ENCODE measurements at regions not wholly inside any gene's neighbourhood (a gene's known extent, or its start where the extent isn't known, plus 50 kb on each side); places are given as distances from the start of the nearest gene placed in this dataset.
"Not testable (repeated sequence)": the region's sequence is repeated elsewhere in the genome, so short reads cannot be mapped to it uniquely, and the experiment has no call there.

DNA sequence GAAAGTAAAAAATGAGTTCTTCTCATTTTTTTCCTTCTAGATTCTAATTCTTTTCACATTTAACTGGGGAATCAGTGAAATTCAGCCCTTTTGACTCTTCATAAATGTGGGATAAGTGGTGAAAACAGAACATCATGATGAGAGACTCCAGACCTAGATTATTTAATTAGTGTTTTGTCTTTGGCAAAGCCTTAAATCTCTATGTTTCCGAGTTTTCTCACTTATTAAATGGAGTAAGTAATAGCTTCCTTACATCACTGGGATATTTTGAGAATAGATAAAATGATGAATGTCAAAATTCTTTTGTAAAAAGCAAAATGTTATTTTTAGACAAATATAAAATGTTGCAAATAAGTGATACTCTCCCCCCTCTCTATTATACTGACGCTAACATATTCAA, 468.6 kb upstream of the ARRDC3 start:
- no peak for DNase-seq (ENCODE audit: low read depth, low spot score)

DNA sequence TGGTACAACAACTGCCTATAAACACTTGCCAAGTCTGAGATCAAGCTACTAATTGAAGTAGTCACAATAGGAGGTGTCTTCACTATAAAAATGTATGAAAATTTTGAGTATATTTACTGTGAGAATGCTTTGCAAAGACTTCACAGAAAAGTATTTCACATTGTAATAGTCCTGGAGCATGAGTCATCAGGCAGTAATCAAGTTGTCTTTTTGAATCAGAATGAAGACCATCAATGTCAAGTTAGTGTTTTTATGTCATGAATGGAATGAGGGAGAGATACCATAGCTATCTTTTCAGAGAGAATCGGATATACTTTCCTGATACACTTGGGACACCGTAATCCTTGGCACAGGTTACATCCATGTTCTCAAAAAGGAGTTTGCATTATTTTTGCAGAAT, 466.9 kb upstream of the ARRDC3 start:
- DNase-seq (ENCODE audit: low read depth, low spot score): no peak

DNA sequence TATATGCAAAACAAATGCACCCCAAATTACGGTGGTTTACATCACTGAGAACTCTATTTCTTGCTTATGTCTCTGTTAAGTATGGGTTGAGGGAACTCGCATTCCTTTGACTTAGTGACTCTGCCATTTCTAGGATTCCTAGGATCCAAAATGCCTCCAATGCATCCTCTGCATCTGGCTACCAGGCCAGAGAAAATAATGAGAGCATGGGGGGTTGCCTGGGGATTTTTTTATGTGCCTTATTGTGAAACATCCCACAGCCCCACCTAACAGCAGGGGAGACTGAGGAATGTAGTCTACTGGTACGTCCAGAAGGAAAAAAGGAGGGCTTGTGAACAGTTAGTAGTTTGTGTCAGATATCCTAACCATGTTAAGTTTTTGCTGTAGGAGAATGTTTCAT, 466.0 kb upstream of the ARRDC3 start:
- DNase-seq (ENCODE audit: low read depth, low spot score): no peak

DNA sequence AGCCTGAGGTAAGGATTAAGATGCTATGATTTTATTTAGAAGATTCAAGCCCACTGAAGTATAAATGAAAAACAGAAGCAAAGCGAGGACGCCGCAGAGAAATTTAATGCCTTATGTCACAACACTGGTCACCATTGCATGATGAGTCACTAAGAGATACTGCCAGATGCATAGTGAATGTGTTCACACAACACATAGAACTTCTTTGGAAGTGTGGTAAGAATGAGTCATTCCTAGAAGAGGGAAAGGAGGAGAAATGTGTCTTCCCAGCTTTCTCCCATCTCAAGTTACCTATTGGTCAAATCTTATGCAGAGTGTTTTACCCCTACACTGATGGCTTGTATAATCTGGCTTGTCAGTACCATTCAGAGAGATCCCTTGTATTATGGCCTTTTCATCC, 465.3 kb upstream of the ARRDC3 start:
- peak; percentile 44 for DNase-seq (ENCODE audit: low read depth, low spot score)

DNA sequence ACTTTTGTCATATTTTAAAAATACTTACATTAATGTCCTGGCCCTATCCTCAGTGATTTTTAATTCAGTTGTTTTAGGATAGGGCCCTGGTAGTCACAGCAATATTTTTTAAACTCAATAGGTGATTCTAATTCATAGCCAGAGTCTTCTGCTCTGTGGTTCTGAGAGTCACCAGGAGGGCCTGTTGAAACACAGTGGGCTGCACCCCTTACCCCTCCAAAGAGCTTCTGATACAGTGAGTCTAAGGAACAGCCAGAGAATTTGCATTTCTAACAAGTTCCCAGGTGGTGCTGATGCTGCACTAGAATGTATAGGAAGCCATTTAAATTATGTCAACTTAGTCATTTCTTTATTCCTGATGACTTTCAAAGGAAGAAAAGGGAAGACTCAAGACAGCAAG, 458.3 kb upstream of the ARRDC3 start:
- no peak for DNase-seq (ENCODE audit: low read depth, low spot score)

DNA sequence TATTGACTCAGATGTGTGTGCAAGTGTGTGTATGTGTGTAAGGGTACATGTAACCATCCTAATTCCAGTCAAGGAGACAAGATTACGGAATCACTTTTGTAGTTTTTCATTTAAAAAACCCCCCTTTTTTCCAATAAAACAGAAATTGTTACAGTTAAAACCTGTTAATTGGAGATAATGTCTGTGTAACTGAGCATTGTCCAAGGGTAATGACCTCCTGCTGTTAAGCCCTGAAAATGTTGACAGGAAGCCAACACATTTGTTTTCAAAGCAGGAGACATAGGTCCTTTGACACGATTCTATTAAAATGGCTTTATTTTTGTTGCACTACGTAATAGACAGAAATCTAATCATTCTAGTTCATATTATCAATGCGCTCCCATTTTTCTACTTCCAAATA, 457.3 kb upstream of the ARRDC3 start:
- DNase-seq (ENCODE audit: low read depth, low spot score): no peak

DNA sequence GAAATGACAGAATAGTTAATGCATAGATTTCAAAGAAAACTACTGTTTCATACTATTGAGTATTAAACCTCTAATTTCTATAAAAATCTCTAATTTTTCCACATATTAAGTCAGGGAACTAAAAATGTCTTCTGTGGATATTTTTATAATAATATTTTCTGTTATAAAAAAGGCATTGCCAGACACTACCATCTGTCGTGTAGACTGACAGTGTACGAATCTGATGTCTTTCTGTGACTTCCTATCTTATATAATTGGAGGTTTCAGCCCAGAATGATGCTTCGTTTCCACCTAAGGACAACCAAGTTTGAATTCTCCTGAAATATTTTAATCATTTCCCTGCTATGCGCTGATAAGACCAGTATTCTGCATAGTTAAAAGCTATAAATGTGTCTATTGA, 456.6 kb upstream of the ARRDC3 start:
- DNase-seq (ENCODE audit: low read depth, low spot score): no peak

DNA sequence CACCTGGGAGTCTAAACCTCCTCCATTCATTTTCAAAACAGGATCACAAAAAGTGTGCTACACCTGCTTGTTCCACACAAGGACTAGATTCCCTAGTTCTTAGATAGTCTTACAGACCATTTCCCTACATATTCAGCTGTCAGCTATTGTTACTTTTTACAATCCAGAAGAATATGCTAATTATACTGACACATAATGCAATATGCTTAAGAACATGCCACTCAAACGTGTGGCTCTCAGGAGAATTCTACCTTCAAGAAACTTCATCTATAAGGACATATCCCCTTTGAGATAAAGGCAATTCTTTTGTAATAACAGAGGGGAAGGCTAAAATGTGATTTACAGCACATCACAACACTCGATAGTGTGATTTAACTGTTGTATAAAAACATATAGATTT, 456.1 kb upstream of the ARRDC3 start:
- DNase-seq (ENCODE audit: low read depth, low spot score): no peak

DNA sequence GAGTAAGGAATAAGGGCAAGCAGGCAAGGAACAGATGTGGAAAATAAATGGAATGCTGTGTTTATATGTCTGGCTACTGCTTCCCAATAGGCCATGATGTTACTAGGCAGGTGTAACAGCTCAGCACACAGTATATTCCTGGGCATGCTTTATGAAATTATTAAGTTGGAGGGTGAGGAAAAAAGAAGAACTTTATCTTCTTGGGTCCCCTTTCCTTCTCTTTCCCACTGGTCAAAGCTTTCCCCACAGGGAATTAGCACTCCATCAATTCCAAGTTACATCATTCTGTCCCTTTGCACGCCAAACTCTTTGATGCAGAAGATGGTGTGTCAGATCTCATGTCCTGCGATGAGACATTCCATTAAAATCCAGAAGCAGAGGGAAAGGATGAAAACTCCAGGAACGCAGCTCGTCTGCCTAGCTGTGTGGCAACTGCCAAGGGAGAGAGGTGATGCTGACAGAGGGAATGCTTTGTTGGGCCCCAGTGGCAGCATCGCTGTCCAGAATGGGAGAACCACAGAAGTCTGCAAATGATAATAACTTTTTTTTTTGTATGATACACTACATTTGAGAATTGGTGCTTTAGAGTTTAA, 447.3 kb upstream of the ARRDC3 start:
- no peak for DNase-seq (ENCODE audit: low read depth, low spot score)

DNA sequence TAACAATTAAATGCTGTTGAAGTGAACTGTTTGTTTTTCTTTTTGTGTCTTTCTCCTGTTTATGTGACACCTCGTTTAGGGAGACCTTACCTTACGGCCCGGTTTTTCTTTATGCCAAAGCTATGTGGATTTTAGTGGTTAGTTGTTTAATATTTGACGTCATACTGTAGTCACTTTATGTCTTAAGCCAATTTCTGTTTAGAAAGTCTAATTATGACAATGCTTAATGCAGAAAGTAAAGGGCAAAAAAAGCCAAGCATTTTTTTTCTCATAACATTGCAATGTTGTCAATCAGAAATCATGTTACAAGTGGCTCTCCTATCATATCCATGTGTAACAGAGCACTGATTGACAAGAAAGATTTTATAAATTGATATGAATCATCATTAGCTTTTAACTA, 442.5 kb upstream of the ARRDC3 start:
- DNase-seq (ENCODE audit: low read depth, low spot score): no peak

DNA sequence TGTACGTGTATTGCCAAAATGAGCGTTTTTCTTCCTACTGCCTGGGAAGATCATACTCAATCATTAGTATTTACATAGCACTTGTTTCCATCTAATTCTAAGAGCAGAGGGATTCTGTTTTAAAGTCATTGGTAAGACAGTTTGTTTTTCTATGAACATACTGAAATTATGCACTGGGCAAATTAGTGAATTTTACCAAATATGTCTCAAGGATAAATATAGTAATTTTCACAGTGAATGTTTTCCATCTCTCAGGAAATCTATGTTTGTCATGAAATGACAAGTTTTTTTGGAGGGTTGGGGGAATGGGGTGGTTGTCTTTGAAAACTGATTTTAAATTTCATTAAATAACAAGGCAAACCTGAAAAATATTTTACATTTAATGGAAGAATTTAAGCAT, 441.3 kb upstream of the ARRDC3 start:
- no peak for DNase-seq (ENCODE audit: low read depth, low spot score)

DNA sequence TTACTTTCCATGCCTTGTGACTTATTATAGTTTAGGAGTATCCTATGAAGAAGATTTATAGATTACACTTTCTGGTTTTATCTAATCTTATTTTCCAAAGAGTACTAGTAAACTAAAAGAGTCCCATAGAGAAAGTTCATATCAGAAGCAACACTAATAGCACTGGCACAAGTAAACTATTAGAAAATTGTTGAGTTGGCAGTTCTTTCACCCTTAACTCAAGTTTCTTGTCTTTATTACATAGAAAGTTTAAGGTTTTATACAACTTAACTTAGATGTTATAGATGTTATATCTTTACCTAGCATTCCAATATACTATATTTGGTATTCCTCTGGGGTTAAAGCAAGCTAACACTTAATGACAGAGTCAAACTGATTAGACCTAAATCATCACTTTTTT, 437.8 kb upstream of the ARRDC3 start:
- DNase-seq (ENCODE audit: low read depth, low spot score): no peak

DNA sequence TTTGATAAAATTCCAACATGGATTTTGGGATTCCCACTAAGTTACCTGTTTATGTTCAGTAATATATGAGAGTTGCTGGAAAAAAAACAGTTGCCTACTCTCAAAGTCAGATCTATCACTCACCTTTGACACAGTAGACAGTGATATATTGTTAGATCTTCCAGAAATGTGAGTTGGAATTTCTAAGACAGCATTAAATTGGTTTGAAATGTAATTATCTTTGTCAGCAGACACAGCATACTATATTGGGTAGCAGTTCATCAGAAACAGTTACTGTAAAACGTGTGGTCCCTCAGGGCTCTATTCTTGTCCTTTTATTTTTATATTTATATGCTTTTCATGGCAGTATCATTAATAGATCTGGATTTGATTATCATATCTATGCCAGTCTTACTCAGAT, 433.6 kb upstream of the ARRDC3 start:
- DNase-seq (ENCODE audit: low read depth, low spot score): no peak

DNA sequence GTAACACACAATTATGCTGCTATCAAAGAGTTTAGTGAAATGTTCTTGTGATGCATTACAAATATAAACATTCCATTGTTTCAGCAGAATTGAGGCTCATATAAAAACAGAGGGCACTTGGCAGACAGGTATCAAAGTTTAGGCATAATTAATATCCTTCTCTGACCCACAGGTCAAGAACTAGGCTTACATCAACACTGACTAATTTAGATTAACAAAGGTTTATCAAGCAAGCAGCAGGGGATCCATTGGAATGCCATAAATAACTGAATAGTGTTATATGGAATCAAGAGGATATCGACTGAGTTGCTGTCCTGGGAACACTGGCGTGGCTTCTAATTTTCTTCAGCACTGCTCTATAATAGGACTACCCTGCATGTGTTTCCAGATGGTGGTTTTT, 414.5 kb upstream of the ARRDC3 start:
- DNase-seq (ENCODE audit: low read depth, low spot score): no peak

DNA sequence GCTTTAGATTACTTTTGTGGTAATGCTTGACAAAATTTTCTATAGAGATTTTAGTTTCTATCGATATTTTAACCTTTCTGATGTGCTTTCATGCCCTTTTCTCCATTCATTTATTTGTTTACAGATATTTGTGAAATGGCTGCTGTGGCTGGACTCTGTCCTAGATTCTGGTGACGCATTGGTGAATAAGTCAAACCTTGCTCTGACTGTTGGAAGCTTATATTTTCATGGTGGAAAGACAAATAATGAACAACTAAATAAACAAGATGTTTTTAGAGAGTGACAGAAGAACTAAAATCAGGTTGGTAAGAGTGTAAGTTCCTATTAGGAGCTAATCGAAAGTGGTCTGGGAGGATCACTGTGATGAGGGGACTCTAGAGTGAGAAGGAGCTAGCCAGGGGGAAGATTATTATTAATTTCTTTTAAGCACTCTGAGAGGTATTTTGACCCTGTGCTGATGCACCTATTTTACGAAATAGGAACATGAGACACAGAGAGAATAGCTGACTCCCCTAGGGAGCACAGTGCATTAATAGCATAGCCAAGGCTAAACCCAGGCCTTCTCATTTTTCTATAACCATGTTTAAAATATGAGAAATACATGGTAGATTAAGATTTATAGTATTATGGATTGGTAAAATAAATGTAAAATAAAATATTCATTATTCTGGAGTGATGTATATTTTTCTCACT, 411.9 kb upstream of the ARRDC3 start:
- DNase-seq (ENCODE audit: low read depth, low spot score): peak; percentile 8

DNA sequence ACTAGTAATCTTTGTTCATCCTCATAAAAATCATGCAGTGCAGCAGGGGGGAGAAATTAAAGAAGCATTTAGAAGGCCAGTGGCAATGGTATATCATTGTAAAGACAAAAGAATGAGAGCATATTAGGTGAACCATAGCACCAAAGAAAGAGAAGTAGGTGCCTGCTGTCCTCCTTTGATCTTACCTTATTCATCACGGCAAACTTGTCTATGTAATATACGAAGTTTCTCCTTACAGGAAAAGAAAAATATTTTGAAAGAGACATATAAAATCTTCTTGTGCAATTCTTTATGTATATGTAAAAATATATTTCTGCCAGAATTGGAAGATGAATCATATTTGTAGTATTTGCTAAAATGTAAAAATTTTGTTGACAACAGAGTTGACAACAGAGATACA, 411.3 kb upstream of the ARRDC3 start:
- DNase-seq (ENCODE audit: low read depth, low spot score): no peak

DNA sequence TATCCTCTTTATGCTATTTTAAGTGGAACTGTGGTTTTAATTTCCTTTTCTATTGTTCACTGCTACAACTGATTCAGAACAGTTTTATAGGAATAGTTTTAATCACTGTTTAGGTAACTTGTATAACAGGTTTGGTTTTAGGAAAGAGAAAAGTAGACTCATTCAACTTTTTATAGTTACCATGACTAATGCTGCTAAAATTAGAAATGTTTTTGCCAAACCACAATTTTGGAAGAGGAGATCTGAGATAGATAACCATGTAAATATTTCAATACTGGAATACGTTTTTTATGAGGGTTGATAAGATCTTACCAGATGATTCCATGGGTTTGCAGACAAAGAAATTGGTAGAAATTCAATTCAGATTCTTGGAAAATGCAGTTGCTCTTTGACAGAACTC, 404.6 kb upstream of the ARRDC3 start:
- no peak for DNase-seq (ENCODE audit: low read depth, low spot score)

DNA sequence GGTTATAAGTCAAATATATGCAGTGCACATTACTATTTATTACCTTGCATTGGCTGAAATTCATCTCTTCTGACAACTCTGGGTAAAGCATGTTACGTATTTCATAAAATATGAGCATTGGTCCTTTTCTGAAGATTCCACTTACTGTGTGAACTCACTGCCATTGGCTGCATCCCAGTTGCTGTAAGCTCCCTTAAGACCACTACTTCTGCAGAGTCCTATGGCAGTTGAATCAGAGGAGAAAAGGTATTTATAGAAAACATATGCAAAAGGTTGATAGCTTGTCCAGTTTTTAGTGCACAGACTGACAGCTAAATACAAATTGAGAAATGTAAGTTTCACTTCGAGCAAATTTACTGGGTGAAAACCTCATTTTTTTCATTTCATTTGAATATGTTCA, 394.6 kb upstream of the ARRDC3 start:
- no peak for DNase-seq (ENCODE audit: low read depth, low spot score)

DNA sequence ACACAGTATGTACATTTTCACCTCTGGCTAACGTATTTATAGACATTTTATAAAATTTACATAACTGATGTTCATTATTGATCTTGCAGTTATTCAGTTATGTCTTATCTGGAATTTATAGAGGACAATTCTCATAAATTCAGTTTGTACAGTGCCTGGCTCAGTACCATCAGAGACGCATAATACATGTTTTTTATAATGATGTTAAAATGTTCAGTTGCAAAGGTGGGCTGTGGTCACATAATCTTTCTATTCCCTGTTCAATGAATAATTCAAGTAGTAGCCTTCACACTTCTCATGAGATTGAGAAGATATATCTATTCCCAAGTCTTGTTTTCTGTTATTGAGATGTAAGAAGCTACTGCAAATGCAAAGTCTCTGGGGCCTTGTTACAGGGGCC, 393.1 kb upstream of the ARRDC3 start:
- DNase-seq (ENCODE audit: low read depth, low spot score): no peak

DNA sequence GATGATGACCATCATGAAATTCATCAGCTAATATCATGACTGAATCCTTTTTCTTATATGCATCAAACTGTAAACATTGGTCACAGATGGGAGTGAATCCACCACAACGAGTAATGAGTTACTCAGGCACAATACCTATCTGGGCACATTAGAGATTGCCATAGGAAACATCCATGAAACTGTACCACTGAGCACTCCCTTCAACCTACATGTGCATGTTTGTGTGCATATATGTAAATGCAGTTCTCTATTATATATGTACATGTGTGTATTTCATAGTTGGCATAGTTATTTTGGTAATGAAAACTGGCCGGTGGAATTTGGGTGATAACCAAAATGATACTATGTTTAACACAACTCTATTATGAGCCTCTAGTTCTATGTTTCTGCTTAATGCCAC, 387.3 kb upstream of the ARRDC3 start:
- DNase-seq (ENCODE audit: low read depth, low spot score): no peak

DNA sequence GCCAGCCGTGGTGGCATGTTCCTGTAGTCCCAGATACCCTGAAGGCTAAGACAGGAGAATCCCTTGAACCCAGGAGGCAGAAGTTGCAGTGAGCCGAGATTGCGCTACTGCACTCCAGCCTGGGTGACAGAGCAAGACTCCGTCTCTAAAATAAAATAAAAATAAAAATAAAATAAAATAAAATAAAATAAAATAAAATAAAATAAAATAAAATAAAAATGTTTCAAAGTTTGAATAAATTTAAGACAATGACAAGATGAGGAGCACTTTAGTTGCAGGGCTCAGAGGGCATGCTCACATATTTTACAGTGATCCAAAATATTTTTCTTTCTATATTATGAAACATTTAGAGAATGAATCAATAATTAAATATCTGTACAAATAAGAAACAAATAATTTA, 374.3 kb upstream of the ARRDC3 start:
- not testable (repeated sequence) for DNase-seq (ENCODE audit: low read depth, low spot score)

DNA sequence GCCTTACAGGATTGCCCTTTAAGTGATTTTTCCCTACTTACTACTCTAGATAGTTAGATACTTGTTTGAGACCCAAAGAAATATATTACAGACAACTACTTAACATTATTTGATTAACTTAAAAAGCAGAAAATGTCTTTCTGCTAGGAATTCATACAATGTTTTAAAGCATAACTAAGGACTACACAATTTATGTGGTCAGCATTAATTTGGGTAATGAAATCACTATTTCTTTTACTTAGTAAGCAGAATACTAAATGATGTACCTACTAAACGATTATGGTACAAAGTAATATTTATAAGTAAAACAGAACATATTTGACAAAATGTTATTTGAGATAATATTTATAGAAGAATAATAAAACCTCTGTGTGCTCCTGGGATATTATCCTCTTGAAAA, 371.9 kb upstream of the ARRDC3 start:
- DNase-seq (ENCODE audit: low read depth, low spot score): no peak

DNA sequence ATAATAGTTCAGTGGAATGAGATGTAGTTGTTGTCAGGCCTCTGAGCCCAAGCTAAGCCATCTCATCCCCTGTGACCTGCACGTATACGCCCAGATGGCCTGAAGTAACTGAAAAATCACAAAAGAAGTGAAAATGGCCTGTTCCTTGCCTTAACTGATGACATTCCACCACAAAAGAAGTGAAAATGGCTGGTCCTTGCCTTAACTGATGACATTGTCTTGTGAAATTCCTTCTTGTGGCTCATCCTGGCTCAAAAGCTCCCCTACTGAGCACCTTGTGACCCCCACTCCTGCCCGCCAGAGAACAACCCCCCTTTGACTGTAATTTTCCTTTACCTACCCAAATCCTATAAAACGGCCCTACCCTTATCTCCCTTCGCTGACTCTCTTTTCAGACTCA, 361.4 kb upstream of the ARRDC3 start:
- DNase-seq (ENCODE audit: low read depth, low spot score): not testable (repeated sequence)

DNA sequence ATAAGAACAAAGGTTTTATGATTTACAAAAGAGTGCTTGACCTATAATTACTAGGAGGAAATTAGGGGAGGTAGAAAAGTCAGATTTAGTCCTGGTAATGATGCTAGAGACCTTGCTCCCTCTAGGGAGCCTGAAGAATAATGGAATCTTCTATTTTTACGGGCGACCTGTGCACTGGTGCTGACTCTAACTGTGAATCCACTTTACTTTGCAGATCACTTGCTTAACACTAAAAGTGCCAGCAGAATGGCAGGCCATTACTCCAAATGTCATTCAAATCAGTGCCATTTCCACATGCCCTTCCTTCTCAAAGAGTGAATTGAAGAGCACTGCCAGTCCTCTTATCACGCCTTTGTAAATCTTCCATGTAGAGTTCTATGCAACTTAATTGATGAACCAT, 359.4 kb upstream of the ARRDC3 start:
- DNase-seq (ENCODE audit: low read depth, low spot score): no peak

Measured in brain pericyte (primary cell).